SK-N-SH (cell line): ENCODE measurements at regions not wholly inside any gene's neighbourhood (a gene's known extent, or its start where the extent isn't known, plus 50 kb on each side); places are given as distances from the start of the nearest gene placed in this dataset.
A peak's percentile ranks its signal among the peaks of the same experiment; 100 is the strongest.

ENCODE experiments used
- CTCF ChIA-PET: fragments of 300-600, 350-600 bp; formaldehyde crosslinking; extraction: SDS; loops from one replicate; lab custom pipeline; 2021; lab: Yijun Ruan, JAX
- POLR2A ChIA-PET: fragments of 350-600 bp; sonication (Branson Sonifier 250); formaldehyde crosslinking; extraction: SDS; loops from one replicate; lab custom pipeline; 2020; ENCODE audit warnings: antibody characterized with exemption, inconsistent platforms; lab: Yijun Ruan, JAX
- DNase-seq: peaks from one replicate; pipeline ENCODE4 v3.0.0; 2012
- H2AFZ ChIP-seq: fragments of 200-600 bp; sonication (generic); 2 replicates; pipeline ENCODE4 v1.8.1; 2016; ENCODE audit warnings: antibody characterized with exemption, mild to moderate bottlenecking, low read depth
- H3F3A ChIP-seq: fragments of 200-600 bp; sonication (generic); replicated peaks from 2 replicates; pipeline ENCODE3; 2016; ENCODE audit warnings: antibody characterized with exemption, mild to moderate bottlenecking; ENCODE audit not compliant: insufficient read depth
- H3K27ac ChIP-seq, 2 experiments: fragments of 200-500 bp in 1 of 2; fragments of 200-600 bp in 1 of 2; sonication (Bioruptor generic) in 1 of 2; sonication (generic), shearing (Covaris generic) in 1 of 2; 2 replicates each; pipeline versions ENCODE4 v1.5.1 to v1.6.1; 2014 to 2016; ENCODE audit warnings: low read depth in 2 of 2, inconsistent platforms in 1 of 2, low read length in 1 of 2, mild to moderate bottlenecking in 1 of 2, mixed read lengths in 1 of 2
- H3K27me3 ChIP-seq: fragments of 200-600 bp; sonication (generic), shearing (Covaris generic); 2 replicates; pipeline ENCODE4 v1.6.1; 2016; ENCODE audit warnings: mixed run types; ENCODE audit not compliant: insufficient read depth
- H3K36me3 ChIP-seq, 2 experiments: fragments of 200-500 bp in 1 of 2; fragments of 200-600 bp in 1 of 2; sonication (Bioruptor generic) in 1 of 2; sonication (generic) in 1 of 2; replicated peaks in 1 of 2; 2 replicates each; pipeline versions ENCODE3 to v1.5.1; 2014 to 2016; ENCODE audit warnings: low read length in 1 of 2, mild to moderate bottlenecking in 1 of 2; ENCODE audit not compliant: insufficient read depth in 2 of 2, control insufficient read depth in 1 of 2
- H3K4me1 ChIP-seq, 2 experiments: fragments of 200-500 bp in 1 of 2; fragments of 200-600 bp in 1 of 2; sonication (Bioruptor generic) in 1 of 2; sonication (generic), shearing (Covaris generic) in 1 of 2; 2 replicates each; pipeline versions ENCODE4 v1.5.1 to v1.6.1; 2014 to 2016; ENCODE audit warnings: low read depth in 1 of 2, low read length in 1 of 2, mixed run types in 1 of 2; ENCODE audit not compliant: insufficient read depth in 2 of 2, control insufficient read depth in 1 of 2
- H3K4me2 ChIP-seq: fragments of 200-600 bp; sonication (generic), shearing (Covaris generic); 2 replicates; pipeline ENCODE4 v1.6.1; 2017; ENCODE audit warnings: mixed run types
- H3K4me3 ChIP-seq, 2 experiments: fragments of 200-500 bp in 1 of 2; fragments of 200-600 bp in 1 of 2; sonication (Bioruptor generic) in 1 of 2; sonication (generic), shearing (Covaris generic) in 1 of 2; 2 replicates each; pipeline versions ENCODE4 v1.5.1 to v1.8.1; 2014 to 2016; ENCODE audit warnings: low read depth in 2 of 2, inconsistent platforms in 1 of 2, low read length in 1 of 2, mild to moderate bottlenecking in 1 of 2, mixed read lengths in 1 of 2, moderate library complexity in 1 of 2
- H3K79me2 ChIP-seq: fragments of 200-600 bp; sonication (generic); 2 replicates; pipeline ENCODE4 v1.8.1; 2017; ENCODE audit warnings: mild to moderate bottlenecking; ENCODE audit not compliant: insufficient read depth
- H3K9ac ChIP-seq: fragments of 200-600 bp; sonication (generic); 2 replicates; pipeline ENCODE4 v1.6.1; 2017; ENCODE audit warnings: mixed run types
- H3K9me2 ChIP-seq: fragments of 200-600 bp; sonication (generic); 2 replicates; pipeline ENCODE4 v1.6.1; 2017; ENCODE audit warnings: mixed run types
- H3K9me3 ChIP-seq: fragments of 200-600 bp; sonication (generic); 2 replicates; pipeline ENCODE4 v1.6.1; 2017; ENCODE audit warnings: mixed run types, mild to moderate bottlenecking, moderate library complexity
- H4K20me1 ChIP-seq: fragments of 200-600 bp; sonication (generic); 2 replicates; pipeline ENCODE4 v1.6.1; 2017; ENCODE audit warnings: mild to moderate bottlenecking, mixed run types; ENCODE audit not compliant: insufficient read depth
- CTCF ChIP-seq: fragments of 200-600 bp; sonication (generic); IDR thresholded peaks from 2 replicates; pipeline ENCODE4 v1.6.1; 2017; ENCODE audit warnings: antibody characterized with exemption, mild to moderate bottlenecking, moderate library complexity
- ELF1 ChIP-seq: IDR thresholded peaks from 2 replicates; pipeline ENCODE4 v1.4.0; 2012
- FOSL2 ChIP-seq: IDR thresholded peaks from 2 replicates; pipeline ENCODE4 v1.4.0; 2012; ENCODE audit warnings: low read depth, mild to moderate bottlenecking, moderate library complexity, borderline replicate concordance
- GATA2 ChIP-seq: sonication (generic); formaldehyde crosslinking; IDR thresholded peaks from 2 replicates; pipeline ENCODE4 v1.5.0; 2020; ENCODE audit warnings: mild to moderate bottlenecking, missing genetic modification reagents
- IRF3 ChIP-seq: fragments of 150-350 bp; IDR thresholded peaks from 2 replicates; pipeline ENCODE4 v1.6.1; 2016; ENCODE audit warnings: mild to moderate bottlenecking, low read depth, low read length
- JUND ChIP-seq: IDR thresholded peaks from 2 replicates; pipeline ENCODE4 v1.4.0; 2012
- MAX ChIP-seq: IDR thresholded peaks from 2 replicates; pipeline ENCODE4 v1.4.0; 2012; ENCODE audit warnings: low read depth
- MEF2A ChIP-seq: IDR thresholded peaks from 2 replicates; pipeline ENCODE4 v1.4.0; 2012; ENCODE audit warnings: low read depth, borderline replicate concordance
- MXI1 ChIP-seq: IDR thresholded peaks from 2 replicates; pipeline ENCODE4 v1.6.1; 2012; ENCODE audit warnings: mild to moderate bottlenecking, low read depth, low read length, improper control_type of control experiment
- NRF1 ChIP-seq: IDR thresholded peaks from 2 replicates; pipeline ENCODE4 v1.6.1; 2012; ENCODE audit warnings: low read depth, mild to moderate bottlenecking, low read length
- RAD21 ChIP-seq: IDR thresholded peaks from 2 replicates; pipeline ENCODE4 v1.6.1; 2012; ENCODE audit warnings: mild to moderate bottlenecking, low read length
- RCOR1 ChIP-seq: fragments of 150-350 bp; IDR thresholded peaks from 2 replicates; pipeline ENCODE4 v1.6.1; 2017; ENCODE audit warnings: antibody characterized with exemption, low read length
- REST ChIP-seq: IDR thresholded peaks from 2 replicates; pipeline ENCODE4 v1.6.1; 2012; ENCODE audit warnings: mild to moderate bottlenecking, low read depth, low read length, moderate library complexity
- RXRA ChIP-seq: IDR thresholded peaks from 2 replicates; pipeline ENCODE4 v1.4.0; 2012; ENCODE audit warnings: low read depth, mild to moderate bottlenecking, borderline replicate concordance
- SIN3A ChIP-seq: IDR thresholded peaks from 2 replicates; pipeline ENCODE4 v1.6.1; 2012; ENCODE audit warnings: low read depth, mild to moderate bottlenecking, low read length, moderate library complexity, borderline replicate concordance
- SMC3 ChIP-seq: IDR thresholded peaks from 2 replicates; pipeline ENCODE4 v1.6.1; 2012; ENCODE audit warnings: low read depth, low read length, improper control_type of control experiment
- TAF1 ChIP-seq: IDR thresholded peaks from 2 replicates; pipeline ENCODE4 v1.6.1; 2012; ENCODE audit warnings: low read depth, mild to moderate bottlenecking, low read length, moderate library complexity, borderline replicate concordance
- TCF12 ChIP-seq: IDR thresholded peaks from 2 replicates; pipeline ENCODE4 v1.4.0; 2012
- TEAD4 ChIP-seq: IDR thresholded peaks from 2 replicates; pipeline ENCODE4 v1.4.0; 2012; ENCODE audit warnings: mild to moderate bottlenecking, borderline replicate concordance; ENCODE audit not compliant: insufficient read depth
- YY1 ChIP-seq: IDR thresholded peaks from 2 replicates; pipeline ENCODE4 v1.4.0; 2012; ENCODE audit warnings: low read depth, mild to moderate bottlenecking
- WGBS: methylation state at CpG from one replicate; pipeline ENCODE4 v1.1.6; 2017; ENCODE audit warnings: low lambda C conversion rate; 5-methylcytosine and 5-hydroxymethylcytosine counted together

GRCh38 chr6:74280130-74280692 lies 584.2 kb downstream of the CD109 start:
- H3K4me2 ChIP-seq, result no peak overlapping the region
- H3K9me2 ChIP-seq, result no peaks in the 10 kb centered on the region
- POLR2A ChIA-PET, result no interaction called here
- H3K4me3 ChIP-seq, result no peak overlapping the region
- no peak for DNase-seq
- H3K36me3 ChIP-seq, result no peaks in the 10 kb centered on the region
- no peaks in the 10 kb centered on the region for H3K79me2 ChIP-seq
- TF ChIP-seq RXRA, result no peak
- peak; percentile 24; the same call in 1 of the 2 replicates for TF ChIP-seq CTCF
- TF ChIP-seq, all 33 proteins: peak for 1
- H3K9ac ChIP-seq, result no peak overlapping the region
- H3F3A ChIP-seq, result no peaks in the 10 kb centered on the region
- no peaks in the 10 kb centered on the region for H4K20me1 ChIP-seq
- H3K27me3 ChIP-seq, result no peaks in the 10 kb centered on the region; the same call in 1 of the 2 replicates
- CTCF ChIA-PET, result no interaction called here
- H3K9me3 ChIP-seq, result no peaks in the 10 kb centered on the region
- WGBS, result 6% methylated on average over 6 of the region's 6 CpGs
- no peak overlapping the region for H3K27ac ChIP-seq
- H3K4me1 ChIP-seq, result no peaks in the 10 kb centered on the region
- no peak overlapping the region for H2AFZ ChIP-seq

GRCh38 chr6:74277777-74278186 lies 581.8 kb downstream of the CD109 start:
- Histone ChIP-seq H3K27me3 (no peaks in the 10 kb centered on the region; the same call in 1 of the 2 replicates), H3K4me3 (no peak overlapping the region), H3K9me2 (no peaks in the 10 kb centered on the region), H3K79me2 (no peaks in the 10 kb centered on the region), H3K4me2 (no peak overlapping the region), H3K4me1 (no peaks in the 10 kb centered on the region), H4K20me1 (no peaks in the 10 kb centered on the region), H3F3A (no peaks in the 10 kb centered on the region), H3K36me3 (no peaks in the 10 kb centered on the region), H2AFZ (no peak overlapping the region), H3K9me3 (no peaks in the 10 kb centered on the region), H3K27ac (no peak overlapping the region), H3K9ac (no peak overlapping the region)
- ChIA-PET CTCF (interaction anchor here (0.7 to 1.6 kb wide), 2 partner anchors 10 to 931 kb away, joined by 4 to 5 read pairs; no protein-coding TSS in a partner anchor), POLR2A (no interaction called here)
- 6% methylated on average over 6 of the region's 6 CpGs for WGBS
- DNase-seq, result peak; percentile 2
- TF ChIP-seq NRF1, result no peak
- no peak for TF ChIP-seq TEAD4
- no peak for TF ChIP-seq MAX
- TF ChIP-seq JUND, result no peak
- no peak for TF ChIP-seq RCOR1
- no peak for TF ChIP-seq RXRA
- TF ChIP-seq SMC3, result no peak
- no peak for TF ChIP-seq YY1
- TF ChIP-seq FOSL2, result no peak
- no peak for TF ChIP-seq ELF1
- no peak for TF ChIP-seq SIN3A
- TF ChIP-seq MEF2A, result no peak
- TF ChIP-seq REST, result no peak
- TF ChIP-seq MXI1, result no peak
- no peak for TF ChIP-seq TAF1
- TF ChIP-seq RAD21, result no peak
- no peak for TF ChIP-seq GATA2 (CRISPR knock-in tag)
- no peak for TF ChIP-seq IRF3
- TF ChIP-seq TCF12, result no peak
